Cardiac muscle cell (in vitro differentiated cells and primary cell): ENCODE measurements at regions not wholly inside any gene's neighbourhood (a gene's known extent, or its start where the extent isn't known, plus 50 kb on each side); places are given as distances from the start of the nearest gene placed in this dataset.
A peak's percentile ranks its signal among the peaks of the same experiment; 100 is the strongest.

ENCODE experiments used
- DNase-seq, 2 donors: peaks; one replicate each; pipeline versions ENCODE4 v3.0.0 to v3.0.0-alpha.2; 2010 to 2017; ENCODE audit warnings: low read depth in 1 of 2, low spot score in 1 of 2
- H3K27ac ChIP-seq: fragments of 200-600 bp; sonication (generic); 2 replicates; pipeline ENCODE4 v1.5.1; 2016
- H3K27me3 ChIP-seq: fragments of 200-600 bp; sonication (generic); 2 replicates; pipeline ENCODE4 v1.6.0; 2016; ENCODE audit warnings: control low read depth
- H3K36me3 ChIP-seq: fragments of 200-600 bp; sonication (generic); 2 replicates; pipeline ENCODE4 v1.5.1; 2016; ENCODE audit warnings: control low read depth
- H3K4me1 ChIP-seq: fragments of 200-600 bp; sonication (generic); 2 replicates; pipeline ENCODE4 v1.8.1; 2017; ENCODE audit warnings: low read depth, mild to moderate bottlenecking, mixed run types
- H3K4me3 ChIP-seq: fragments of 200-600 bp; sonication (generic); 2 replicates; pipeline ENCODE4 v1.5.1; 2016; ENCODE audit warnings: mild to moderate bottlenecking
- H3K9me3 ChIP-seq: fragments of 200-600 bp; sonication (generic); 2 replicates; pipeline ENCODE4 v1.5.1; 2017; ENCODE audit warnings: low read depth, mild to moderate bottlenecking, control low read depth
- CTCF ChIP-seq: IDR thresholded peaks from 2 replicates; pipeline ENCODE4 v1.5.1; 2012; ENCODE audit warnings: low read depth, mild to moderate bottlenecking, low read length

DNA sequence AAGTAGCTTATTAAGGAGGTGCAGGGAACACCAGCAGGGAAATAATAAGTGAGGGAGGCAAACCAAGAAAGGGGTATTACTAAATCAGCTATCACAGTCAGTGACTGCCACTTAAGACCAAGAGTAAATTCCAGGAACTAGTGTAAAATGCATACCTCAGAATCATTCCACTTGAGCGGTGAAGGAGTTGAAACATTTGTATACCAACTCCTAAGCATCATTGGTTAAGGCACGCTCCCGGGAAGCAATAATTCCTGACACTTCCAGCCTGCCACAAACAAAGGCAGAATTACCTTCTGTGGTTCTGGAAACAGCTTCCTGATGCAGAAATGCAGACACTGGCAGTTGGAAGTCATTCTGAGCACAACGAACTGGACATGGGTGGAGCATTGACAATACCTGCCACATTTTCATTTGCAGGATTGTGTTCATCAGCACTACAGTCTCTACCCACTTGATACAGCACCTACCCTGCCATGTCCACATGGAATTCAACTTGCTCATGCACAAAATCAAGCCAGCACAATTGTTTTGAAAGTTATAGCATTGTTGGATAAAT, 82.1 kb downstream of the PPP1R2C start:
- Histone ChIP-seq H3K27ac (no peak overlapping the region), H3K9me3 (no peaks in the 10 kb centered on the region), H3K36me3 (no peaks in the 10 kb centered on the region), H3K4me3 (no peak overlapping the region), H3K4me1 (no peaks in the 10 kb centered on the region), H3K27me3 (no peaks in the 10 kb centered on the region)
- no peak for TF ChIP-seq CTCF
- peak in 1 of 2 donors; percentile 15 for DNase-seq

DNA sequence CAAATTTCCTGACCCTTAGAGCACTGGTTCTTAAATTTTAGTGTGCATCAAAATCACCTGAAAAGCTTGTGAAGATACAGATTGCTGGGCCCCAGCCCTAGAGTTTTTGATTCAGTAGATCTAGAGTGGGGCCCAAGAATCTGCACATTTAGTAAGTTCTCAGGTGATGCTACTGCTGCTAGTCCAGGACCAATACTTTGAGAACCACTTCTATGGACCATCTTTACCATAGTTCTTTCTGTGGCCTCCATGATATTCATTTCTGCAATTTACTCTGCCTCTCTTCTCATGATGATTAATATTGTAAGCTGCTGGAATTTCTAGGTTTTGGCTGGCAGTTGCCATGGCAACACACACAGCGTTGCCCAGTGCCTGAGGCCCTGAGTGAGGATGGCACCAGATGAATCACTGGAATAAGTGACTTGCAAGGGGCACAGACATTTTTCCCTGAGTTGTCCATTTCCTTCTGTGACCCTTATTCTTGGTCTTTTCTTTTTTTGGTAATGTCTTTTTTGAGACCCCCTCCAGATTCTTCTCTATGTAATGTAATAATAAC, 83.6 kb downstream of the PPP1R2C start:
- no peaks in the 10 kb centered on the region for H3K9me3 ChIP-seq
- no peaks in the 10 kb centered on the region for H3K27me3 ChIP-seq
- H3K36me3 ChIP-seq = no peaks in the 10 kb centered on the region
- no peaks in the 10 kb centered on the region for H3K4me1 ChIP-seq
- H3K27ac ChIP-seq = no peak overlapping the region
- no peak for DNase-seq
- H3K4me3 ChIP-seq = no peak overlapping the region
- no peak for TF ChIP-seq CTCF

- Histone ChIP-seq H3K4me3 (no peak overlapping the region), H3K36me3 (no peaks in the 10 kb centered on the region), H3K4me1 (no peaks in the 10 kb centered on the region), H3K27me3 (no peaks in the 10 kb centered on the region), H3K27ac (no peak overlapping the region), H3K9me3 (no peaks in the 10 kb centered on the region)
- DNase-seq = no peak
- no peak for TF ChIP-seq CTCF
These were observed 86.8 kb downstream of the PPP1R2C start for GRCh38 chrX:42691196-42691595.

GRCh38 chrX:42686706-42687105, 91.3 kb downstream of the PPP1R2C start:
- no peak overlapping the region for H3K27ac ChIP-seq
- no peaks in the 10 kb centered on the region for H3K27me3 ChIP-seq
- no peak for TF ChIP-seq CTCF
- peak in 1 of 2 donors; percentile 13 for DNase-seq
- H3K4me3 ChIP-seq = no peak overlapping the region
- no peaks in the 10 kb centered on the region for H3K9me3 ChIP-seq
- no peaks in the 10 kb centered on the region for H3K4me1 ChIP-seq
- H3K36me3 ChIP-seq = no peaks in the 10 kb centered on the region

DNA sequence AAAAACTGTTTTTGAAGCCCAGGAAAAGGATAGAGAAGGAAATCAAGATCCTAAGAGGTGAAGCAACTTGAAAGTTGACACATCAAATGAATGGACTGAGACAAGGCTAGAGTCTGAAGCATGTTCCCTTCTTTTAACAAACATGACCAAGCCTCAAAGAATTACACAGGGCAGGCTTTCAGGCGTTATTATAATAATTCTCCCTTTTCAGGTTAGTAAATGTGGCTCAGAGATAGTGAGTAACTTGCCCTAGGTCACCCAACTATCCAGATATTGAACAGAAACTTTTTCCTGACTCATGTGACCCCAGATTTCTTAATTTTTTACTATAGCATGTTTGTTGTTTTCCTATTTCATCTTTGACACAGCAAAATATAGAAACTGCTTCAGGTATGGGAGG, 91.7 kb downstream of the PPP1R2C start:
- Histone ChIP-seq H3K27ac (no peak overlapping the region), H3K4me3 (no peak overlapping the region), H3K9me3 (no peaks in the 10 kb centered on the region), H3K27me3 (no peaks in the 10 kb centered on the region), H3K4me1 (no peaks in the 10 kb centered on the region), H3K36me3 (no peaks in the 10 kb centered on the region)
- no peak for DNase-seq
- TF ChIP-seq CTCF = no peak
